Fibroblast of skin of back (primary cell): ENCODE measurements at regions not wholly inside any gene's neighbourhood (a gene's known extent, or its start where the extent isn't known, plus 50 kb on each side); places are given as distances from the start of the nearest gene placed in this dataset.

Source experiments
- DNase-seq: peaks from one replicate; pipeline ENCODE4 v3.0.0-alpha.2; 2013

DNA sequence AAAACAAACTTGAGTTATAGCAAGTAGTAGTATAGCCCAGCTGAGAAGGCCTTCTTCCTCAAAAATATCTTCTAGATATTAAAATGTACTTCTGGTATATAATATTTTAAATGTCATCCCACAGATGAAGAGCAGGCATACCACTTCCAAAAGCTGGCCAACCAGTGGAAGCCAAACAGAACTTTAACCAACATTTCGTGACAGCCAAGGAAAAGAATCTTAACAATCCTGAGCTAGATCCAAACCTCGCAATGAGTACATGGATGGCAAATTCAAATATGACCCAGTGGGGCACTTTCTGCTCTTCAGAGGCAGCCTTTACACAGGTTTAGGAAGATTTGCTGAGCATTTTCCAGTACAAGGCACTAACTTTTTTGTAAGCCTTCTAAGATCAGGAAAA is 91.8 kb upstream of the ACO1 start:
- peak; percentile 4 for DNase-seq

DNA sequence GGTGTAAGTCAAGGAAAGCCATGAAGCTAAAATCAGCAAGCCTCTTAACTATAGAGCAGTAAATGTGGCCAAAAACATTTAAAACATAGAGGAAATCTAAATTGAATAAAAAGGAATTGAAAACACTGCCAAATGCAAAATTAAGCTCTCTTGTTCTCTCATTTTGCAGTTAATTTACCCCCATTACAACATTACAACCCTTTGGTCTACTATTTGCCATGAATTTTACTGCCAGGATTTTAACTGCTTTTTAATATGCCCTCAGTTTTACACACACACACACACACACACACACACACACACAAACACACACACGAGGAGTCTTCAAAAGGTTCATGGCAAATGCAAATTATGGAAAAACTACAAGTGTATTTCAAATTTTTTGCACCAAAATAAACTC is 91.4 kb upstream of the ACO1 start:
- no peak for DNase-seq

- no peak for DNase-seq
Observed at GRCh38 chr9:32294106-32294505, 90.3 kb upstream of the ACO1 start.

DNA sequence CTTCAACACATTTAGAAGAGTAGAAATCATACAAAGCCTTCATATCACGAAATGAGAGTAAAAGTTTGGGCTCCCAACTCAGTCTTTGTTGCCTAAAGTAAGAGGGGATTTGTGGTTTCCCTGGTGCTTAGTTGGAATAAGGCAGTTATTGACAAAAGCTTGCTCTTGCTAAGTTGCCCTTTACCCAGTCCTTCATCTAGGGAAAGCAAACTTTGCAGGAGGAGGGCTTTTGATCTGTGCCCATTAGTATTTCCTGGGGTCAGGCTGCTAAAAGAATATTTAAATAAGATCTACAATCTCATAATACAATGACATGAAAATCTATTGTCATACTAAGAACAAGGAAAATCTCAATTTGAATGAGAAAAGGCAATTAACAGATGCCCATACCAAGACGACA is 84.1 kb upstream of the ACO1 start:
- no peak for DNase-seq

GRCh38 chr9:32304495-32304894 is 79.9 kb upstream of the ACO1 start:
- no peak for DNase-seq

- no peak for DNase-seq
Observed at GRCh38 chr9:32306006-32306405, 78.4 kb upstream of the ACO1 start.

- DNase-seq, result no peak
Observed at GRCh38 chr9:32319312-32319929, 65.0 kb upstream of the ACO1 start.

- DNase-seq, result no peak
Observed at GRCh38 chr9:32322622-32323021, 61.8 kb upstream of the ACO1 start.

DNA sequence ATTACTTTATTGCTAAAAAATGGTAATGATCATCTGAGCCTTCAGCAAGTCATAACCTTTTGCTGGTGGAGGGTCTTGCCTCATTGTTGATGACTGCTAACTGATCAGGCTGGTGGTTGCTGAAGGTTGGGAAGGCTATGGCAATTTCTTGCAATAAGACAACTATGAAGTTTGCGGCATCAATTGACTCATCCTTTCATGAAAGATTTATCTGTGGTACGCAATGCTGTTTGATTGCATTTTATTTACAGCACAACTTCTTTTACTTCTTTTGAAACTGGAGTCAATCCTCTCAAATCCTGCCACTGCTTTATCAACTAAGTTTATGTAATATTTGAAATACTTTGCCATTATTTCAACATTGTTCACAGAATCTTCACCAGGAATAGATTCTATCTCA is 58.3 kb upstream of the ACO1 start:
- DNase-seq, result no peak

DNA sequence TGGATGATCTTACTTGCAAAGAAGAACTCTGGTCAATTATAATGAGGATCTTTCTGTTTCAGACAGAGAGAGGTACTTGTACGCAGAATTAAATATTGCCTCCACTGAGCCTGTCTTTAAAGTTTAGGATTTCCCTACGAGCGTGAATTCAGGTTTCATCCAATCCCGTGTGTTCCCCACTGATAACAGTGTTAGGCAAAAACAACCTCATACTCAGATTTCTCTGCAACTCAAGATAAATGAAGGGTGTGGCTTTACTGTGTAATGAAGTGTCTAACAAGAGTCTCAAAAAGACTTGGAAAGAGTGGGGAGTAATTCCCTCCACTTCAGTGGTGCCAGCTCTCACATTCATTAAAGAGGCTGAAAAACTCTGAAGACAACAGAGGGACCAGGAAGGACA is 53.2 kb upstream of the ACO1 start:
- DNase-seq, result no peak

GRCh38 chr9:32334112-32334511 is 50.3 kb upstream of the ACO1 start:
- DNase-seq, result no peak
